IMR-90 (cell line): ENCODE measurements at regions not wholly inside any gene's neighbourhood (a gene's known extent, or its start where the extent isn't known, plus 50 kb on each side); places are given as distances from the start of the nearest gene placed in this dataset.

Source experiments
- ATAC-seq: fragments of 200-7000 bp; cut with Tn5 transposase; 2 replicates; pipeline ENCODE4 v1.9.1; 2020; ENCODE audit warnings: low read depth, mild to moderate bottlenecking, moderate library complexity
- BruUV-seq: library from RNA; stranded (reverse); fragments of 400-500 nt; replicated peaks from 2 replicates; lab custom pipeline; 2021; lab: Mats Ljungman, UMichigan
- CTCF ChIA-PET: fragments of 300-600 bp; formaldehyde crosslinking; extraction: SDS; loops from one replicate; lab custom pipeline; 2021; ENCODE audit warnings: antibody characterized with exemption; lab: Yijun Ruan, JAX
- POLR2A ChIA-PET: fragments of 300-600 bp; sonication (Branson Sonifier 250); formaldehyde crosslinking; loops from one replicate; lab custom pipeline; 2022; ENCODE audit warnings: antibody characterized with exemption; ENCODE audit not compliant: unreplicated experiment; lab: Charles Lee
- DNase-seq: peaks from one replicate; pipeline ENCODE4 v3.0.0; 2013
- H2AFZ ChIP-seq: replicated peaks from 2 replicates; pipeline ENCODE3; 2013; ENCODE audit warnings: low read length, mild to moderate bottlenecking; ENCODE audit not compliant: poor library complexity
- H2AK5ac ChIP-seq: 2 replicates; pipeline ENCODE4 v1.6.1; 2013; ENCODE audit warnings: low read depth, low read length, inconsistent platforms
- H2AK9ac ChIP-seq: replicated peaks from 2 replicates; pipeline ENCODE3; 2013; ENCODE audit warnings: mild to moderate bottlenecking, low read depth, low read length, moderate library complexity; ENCODE audit not compliant: poor library complexity
- H2BK120ac ChIP-seq: 2 replicates; pipeline ENCODE4 v1.6.1; 2013; ENCODE audit warnings: low read depth, low read length, inconsistent platforms
- H2BK15ac ChIP-seq: 3 replicates; pipeline ENCODE4 v1.6.1; 2013; ENCODE audit warnings: low read depth, low read length, inconsistent platforms
- H2BK20ac ChIP-seq: 2 replicates; pipeline ENCODE4 v1.6.1; 2013; ENCODE audit warnings: low read depth, mild to moderate bottlenecking, inconsistent platforms, low read length, moderate library complexity
- H2BK5ac ChIP-seq: 2 replicates; pipeline ENCODE4 v1.6.1; 2013; ENCODE audit warnings: mild to moderate bottlenecking, low read depth, low read length, inconsistent platforms; ENCODE audit not compliant: poor library complexity, severe bottlenecking
- H3K14ac ChIP-seq: replicated peaks from 2 replicates; pipeline ENCODE4 v1.6.1; 2013; ENCODE audit warnings: low read depth, low read length, inconsistent platforms
- H3K18ac ChIP-seq: 2 replicates; pipeline ENCODE4 v1.6.1; 2013; ENCODE audit warnings: low read depth, low read length, control low read depth
- H3K23ac ChIP-seq: 2 replicates; pipeline ENCODE4 v1.6.1; 2013; ENCODE audit warnings: low read depth, low read length, inconsistent platforms
- H3K27ac ChIP-seq: 2 replicates; pipeline ENCODE4 v1.5.1; 2013; ENCODE audit warnings: mild to moderate bottlenecking, control low read depth, low read length; ENCODE audit not compliant: insufficient read depth
- H3K27me3 ChIP-seq: 2 replicates; pipeline ENCODE4 v1.6.1; 2013; ENCODE audit warnings: low read length; ENCODE audit not compliant: control insufficient read depth, insufficient read depth
- H3K36me3 ChIP-seq: 2 replicates; pipeline ENCODE4 v1.6.1; 2013; ENCODE audit warnings: low read length, mixed read lengths; ENCODE audit not compliant: control insufficient read depth, insufficient read depth
- H3K4ac ChIP-seq: 2 replicates; pipeline ENCODE4 v1.6.1; 2013; ENCODE audit warnings: low read depth, low read length, inconsistent platforms
- H3K4me1 ChIP-seq: 2 replicates; pipeline ENCODE4 v1.6.1; 2013; ENCODE audit warnings: low read length, mixed read lengths; ENCODE audit not compliant: control insufficient read depth, insufficient read depth
- H3K4me2 ChIP-seq: 2 replicates; pipeline ENCODE4 v1.6.1; 2013; ENCODE audit warnings: low read depth, mild to moderate bottlenecking, control low read depth, low read length, moderate library complexity
- H3K4me3 ChIP-seq: 2 replicates; pipeline ENCODE4 v1.5.1; 2013; ENCODE audit warnings: low read depth, mild to moderate bottlenecking, control low read depth, low read length, moderate library complexity; ENCODE audit not compliant: insufficient read depth
- H3K56ac ChIP-seq: 2 replicates; pipeline ENCODE4 v1.6.1; 2013; ENCODE audit warnings: low read length, inconsistent platforms; ENCODE audit not compliant: insufficient read depth; ENCODE audit errors: extremely low read depth
- H3K79me1 ChIP-seq, 2 experiments: 2 replicates each; pipeline ENCODE4 v1.6.1; 2013; ENCODE audit warnings: low read length in 2 of 2, inconsistent platforms in 1 of 2, low read depth in 1 of 2
- H3K9ac ChIP-seq: 2 replicates; pipeline ENCODE4 v1.6.1; 2013; ENCODE audit warnings: low read depth, low read length, control low read depth
- H3K9me1 ChIP-seq: 2 replicates; pipeline ENCODE4 v1.6.1; 2013; ENCODE audit warnings: low read length, inconsistent platforms; ENCODE audit not compliant: insufficient read depth
- H3K9me3 ChIP-seq: 2 replicates; pipeline ENCODE4 v1.6.1; 2013; ENCODE audit warnings: low read length; ENCODE audit not compliant: control insufficient read depth, insufficient read depth
- H4K20me1 ChIP-seq: 2 replicates; pipeline ENCODE4 v1.6.1; 2013; ENCODE audit warnings: low read length, inconsistent platforms; ENCODE audit not compliant: insufficient read depth
- H4K5ac ChIP-seq: 2 replicates; pipeline ENCODE4 v1.6.1; 2013; ENCODE audit warnings: mild to moderate bottlenecking, low read depth, low read length, control low read depth
- H4K8ac ChIP-seq, 2 experiments: 2 replicates each; pipeline ENCODE4 v1.6.1; 2013; ENCODE audit warnings: low read depth in 2 of 2, low read length in 2 of 2, control low read depth in 1 of 2, inconsistent platforms in 1 of 2
- H4K91ac ChIP-seq: 2 replicates; pipeline ENCODE4 v1.6.1; 2013; ENCODE audit warnings: low read depth, low read length, inconsistent platforms; ENCODE audit not compliant: insufficient read depth
- BHLHE40 ChIP-seq: fragments of 150-350 bp; IDR thresholded peaks from 2 replicates; pipeline ENCODE4 v1.6.1; 2016; ENCODE audit warnings: mild to moderate bottlenecking, low read depth, low read length
- CHD1 ChIP-seq: IDR thresholded peaks from 2 replicates; pipeline ENCODE4 v1.6.1; 2012; ENCODE audit warnings: low read depth, low read length, improper control_type of control experiment
- FOS ChIP-seq: fragments of 150-350 bp; IDR thresholded peaks from 2 replicates; pipeline ENCODE4 v1.6.1; 2016; ENCODE audit warnings: low read depth, low read length
- MAZ ChIP-seq: IDR thresholded peaks from 2 replicates; pipeline ENCODE4 v1.6.1; 2012; ENCODE audit warnings: low read depth, mild to moderate bottlenecking, low read length, improper control_type of control experiment, moderate library complexity, borderline replicate concordance
- MXI1 ChIP-seq: IDR thresholded peaks from 2 replicates; pipeline ENCODE4 v1.6.1; 2012; ENCODE audit warnings: low read depth, mild to moderate bottlenecking, low read length, moderate library complexity, borderline replicate concordance
- NFE2L2 ChIP-seq: fragments of 150-350 bp; IDR thresholded peaks from 2 replicates; pipeline ENCODE4 v1.6.1; 2016; ENCODE audit warnings: low read depth, mild to moderate bottlenecking, low read length
- POLR2A ChIP-seq: IDR thresholded peaks from 2 replicates; pipeline ENCODE4 v1.6.1; 2012; ENCODE audit warnings: mild to moderate bottlenecking, low read depth, low read length
- RAD21 ChIP-seq: IDR thresholded peaks from 2 replicates; pipeline ENCODE4 v1.6.1; 2012; ENCODE audit warnings: low read length, improper control_type of control experiment
- RCOR1 ChIP-seq: IDR thresholded peaks from 2 replicates; pipeline ENCODE4 v1.6.1; 2012; ENCODE audit warnings: mild to moderate bottlenecking, low read length, improper control_type of control experiment; ENCODE audit not compliant: insufficient replicate concordance
- RFX5 ChIP-seq: IDR thresholded peaks from 2 replicates; pipeline ENCODE4 v1.8.0; 2012; ENCODE audit warnings: low read depth, mild to moderate bottlenecking, low read length, moderate library complexity
- SMC3 ChIP-seq: fragments of 150-350 bp; IDR thresholded peaks from 2 replicates; pipeline ENCODE4 v1.6.1; 2016; ENCODE audit warnings: low read depth, mild to moderate bottlenecking, antibody characterized with exemption, low read length, moderate library complexity
- WGBS, 2 experiments: methylation state at CpG; one replicate each; pipeline versions ENCODE4 v1.1.5 to v1.1.7; 2013; ENCODE audit warnings: missing lambda C conversion rate in 2 of 2; ENCODE audit not compliant: insufficient read length in 1 of 2; ENCODE audit errors: extremely low coverage in 2 of 2; 5-methylcytosine and 5-hydroxymethylcytosine counted together
- dilution Hi-C: fragments of 300-500 bp; cut with HindIII; formaldehyde crosslinking; loops from one replicate; pipeline ENCODE4 v1.14.3; 2018; ENCODE audit warnings: low sequenced_read_pairs; ENCODE audit not compliant: unreplicated experiment
- in situ Hi-C: fragments of 300-500 bp; cut with MboI; formaldehyde crosslinking; loops from 3 replicates; pipeline ENCODE4 v1.14.3; 2019; ENCODE audit warnings: low sequenced_read_pairs, inconsistent platforms, mixed read lengths
- intact Hi-C: fragments of 100-400 bp; cut with micrococcal nuclease; formaldehyde crosslinking; loops from 2 replicates; pipeline ENCODE4 v1.10.0; 2022
- TF ChIP-seq, protein P1 (sequence below): conservative IDR thresholded peaks from 2 replicates; pipeline ENCODE4 v1.5.1; 2012; ENCODE audit warnings: mild to moderate bottlenecking, low read depth, low read length, improper control_type of control experiment
- TF ChIP-seq, protein P2 (sequence below): fragments of 150-350 bp; IDR thresholded peaks from 2 replicates; pipeline ENCODE4 v1.6.1; 2017; ENCODE audit warnings: mild to moderate bottlenecking, antibody characterized with exemption, low read length, low read depth
- TF ChIP-seq, protein P3 (sequence below): fragments of 150-350 bp; IDR thresholded peaks from 2 replicates; pipeline ENCODE4 v1.6.1; 2016; ENCODE audit warnings: low read depth, mild to moderate bottlenecking, low read length, moderate library complexity, borderline replicate concordance

DNA sequence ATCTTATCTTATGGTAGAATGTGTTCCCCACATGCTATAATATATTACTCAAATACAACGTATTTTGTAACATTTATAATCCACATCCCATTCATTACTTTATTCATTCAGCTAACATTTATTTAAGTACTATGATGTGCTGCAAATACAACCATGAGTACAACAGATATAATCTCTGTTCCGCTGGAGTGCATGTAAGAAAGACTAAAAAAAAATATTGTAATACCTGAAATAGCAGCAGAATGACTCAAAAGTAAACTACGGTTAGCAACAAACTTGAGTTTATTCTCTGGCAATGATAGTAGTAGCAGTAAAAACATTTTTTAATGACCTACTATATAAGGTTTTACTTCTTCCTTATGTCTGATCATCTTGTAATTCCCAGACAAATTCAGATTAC, 1776.3 kb downstream of the STIM2 start:
- intact Hi-C loops, result no loop called here
- H2BK15ac ChIP-seq, result no peak overlapping the region
- no peak overlapping the region for H2AK9ac ChIP-seq
- H3K4ac ChIP-seq, result no peak overlapping the region
- H3K9me1 ChIP-seq, result no peaks in the 10 kb centered on the region
- no peaks in the 10 kb centered on the region for H3K36me3 ChIP-seq
- ATAC-seq (peak; percentile 48), DNase-seq (peak; percentile 59)
- no peak overlapping the region for H3K14ac ChIP-seq
- H3K27me3 ChIP-seq, result no peaks in the 10 kb centered on the region
- H3K4me2 ChIP-seq, result no peak overlapping the region; the same call in 1 of the 2 replicates
- no peak overlapping the region for H2BK120ac ChIP-seq
- H3K4me3 ChIP-seq, result no peak overlapping the region
- POLR2A ChIA-PET, result no interaction called here
- in situ Hi-C loops, result no loop called here
- no peak overlapping the region for H2BK20ac ChIP-seq
- CTCF ChIA-PET, result no interaction called here
- WGBS, 2 experiments, result 100% methylated on average over 1 of the region's 3 CpGs; no CpG with 5 or more reads in 1 of the 2 experiments
- no peak overlapping the region for H3K56ac ChIP-seq
- H3K27ac ChIP-seq, result no peak overlapping the region
- H3K9ac ChIP-seq, result no peak overlapping the region
- H3K79me1 ChIP-seq, result no peaks in the 10 kb centered on the region
- H3K4me1 ChIP-seq, result no peaks in the 10 kb centered on the region
- no peak overlapping the region for H3K18ac ChIP-seq
- BruUV-seq, result no TSS peak
- H2AFZ ChIP-seq, result no peak overlapping the region
- H3K9me3 ChIP-seq, result no peaks in the 10 kb centered on the region
- H2AK5ac ChIP-seq, result no peak overlapping the region
- no peak overlapping the region for H4K8ac ChIP-seq
- H4K5ac ChIP-seq, result no peak overlapping the region
- dilution Hi-C loops, result no loop called here
- no peak overlapping the region for H2BK5ac ChIP-seq
- H3K23ac ChIP-seq, result no peak overlapping the region
- no peaks in the 10 kb centered on the region for H4K20me1 ChIP-seq
- TF ChIP-seq, protein P1, sequence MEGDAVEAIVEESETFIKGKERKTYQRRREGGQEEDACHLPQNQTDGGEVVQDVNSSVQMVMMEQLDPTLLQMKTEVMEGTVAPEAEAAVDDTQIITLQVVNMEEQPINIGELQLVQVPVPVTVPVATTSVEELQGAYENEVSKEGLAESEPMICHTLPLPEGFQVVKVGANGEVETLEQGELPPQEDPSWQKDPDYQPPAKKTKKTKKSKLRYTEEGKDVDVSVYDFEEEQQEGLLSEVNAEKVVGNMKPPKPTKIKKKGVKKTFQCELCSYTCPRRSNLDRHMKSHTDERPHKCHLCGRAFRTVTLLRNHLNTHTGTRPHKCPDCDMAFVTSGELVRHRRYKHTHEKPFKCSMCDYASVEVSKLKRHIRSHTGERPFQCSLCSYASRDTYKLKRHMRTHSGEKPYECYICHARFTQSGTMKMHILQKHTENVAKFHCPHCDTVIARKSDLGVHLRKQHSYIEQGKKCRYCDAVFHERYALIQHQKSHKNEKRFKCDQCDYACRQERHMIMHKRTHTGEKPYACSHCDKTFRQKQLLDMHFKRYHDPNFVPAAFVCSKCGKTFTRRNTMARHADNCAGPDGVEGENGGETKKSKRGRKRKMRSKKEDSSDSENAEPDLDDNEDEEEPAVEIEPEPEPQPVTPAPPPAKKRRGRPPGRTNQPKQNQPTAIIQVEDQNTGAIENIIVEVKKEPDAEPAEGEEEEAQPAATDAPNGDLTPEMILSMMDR, result no peak
- TF ChIP-seq, protein P2, sequence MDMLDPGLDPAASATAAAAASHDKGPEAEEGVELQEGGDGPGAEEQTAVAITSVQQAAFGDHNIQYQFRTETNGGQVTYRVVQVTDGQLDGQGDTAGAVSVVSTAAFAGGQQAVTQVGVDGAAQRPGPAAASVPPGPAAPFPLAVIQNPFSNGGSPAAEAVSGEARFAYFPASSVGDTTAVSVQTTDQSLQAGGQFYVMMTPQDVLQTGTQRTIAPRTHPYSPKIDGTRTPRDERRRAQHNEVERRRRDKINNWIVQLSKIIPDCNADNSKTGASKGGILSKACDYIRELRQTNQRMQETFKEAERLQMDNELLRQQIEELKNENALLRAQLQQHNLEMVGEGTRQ, result no peak
- TF ChIP-seq POLR2A (no peak), CHD1 (no peak), BHLHE40 (no peak), FOS (no peak), MAZ (no peak), NFE2L2 (no peak), RAD21 (no peak), SMC3 (no peak), RCOR1 (no peak), RFX5 (no peak), MXI1 (no peak)
- TF ChIP-seq, protein P3, sequence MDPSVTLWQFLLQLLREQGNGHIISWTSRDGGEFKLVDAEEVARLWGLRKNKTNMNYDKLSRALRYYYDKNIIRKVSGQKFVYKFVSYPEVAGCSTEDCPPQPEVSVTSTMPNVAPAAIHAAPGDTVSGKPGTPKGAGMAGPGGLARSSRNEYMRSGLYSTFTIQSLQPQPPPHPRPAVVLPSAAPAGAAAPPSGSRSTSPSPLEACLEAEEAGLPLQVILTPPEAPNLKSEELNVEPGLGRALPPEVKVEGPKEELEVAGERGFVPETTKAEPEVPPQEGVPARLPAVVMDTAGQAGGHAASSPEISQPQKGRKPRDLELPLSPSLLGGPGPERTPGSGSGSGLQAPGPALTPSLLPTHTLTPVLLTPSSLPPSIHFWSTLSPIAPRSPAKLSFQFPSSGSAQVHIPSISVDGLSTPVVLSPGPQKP, result no peak
- H4K91ac ChIP-seq, result no peak overlapping the region
